Fibroblast of lung (primary cell): ENCODE measurements at regions not wholly inside any gene's neighbourhood (a gene's known extent, or its start where the extent isn't known, plus 50 kb on each side); places are given as distances from the start of the nearest gene placed in this dataset.

Experiments used
- CTCF ChIP-seq, 2 donors: IDR thresholded peaks in 1 of 2; conservative IDR thresholded peaks in 1 of 2; 1 replicate in 1 of 2; 2 replicates in 1 of 2; pipeline ENCODE4 v1.5.1; 2011 to 2012; ENCODE audit warnings: low read length in 2 of 2, control low read depth in 1 of 2, inconsistent platforms in 1 of 2, low read depth in 1 of 2, mild to moderate bottlenecking in 1 of 2
- EZH2 ChIP-seq: IDR thresholded peaks from 2 replicates; pipeline ENCODE4 v1.5.1; 2012; ENCODE audit warnings: low read length, control low read depth, mild to moderate bottlenecking; ENCODE audit errors: missing control alignments

DNA sequence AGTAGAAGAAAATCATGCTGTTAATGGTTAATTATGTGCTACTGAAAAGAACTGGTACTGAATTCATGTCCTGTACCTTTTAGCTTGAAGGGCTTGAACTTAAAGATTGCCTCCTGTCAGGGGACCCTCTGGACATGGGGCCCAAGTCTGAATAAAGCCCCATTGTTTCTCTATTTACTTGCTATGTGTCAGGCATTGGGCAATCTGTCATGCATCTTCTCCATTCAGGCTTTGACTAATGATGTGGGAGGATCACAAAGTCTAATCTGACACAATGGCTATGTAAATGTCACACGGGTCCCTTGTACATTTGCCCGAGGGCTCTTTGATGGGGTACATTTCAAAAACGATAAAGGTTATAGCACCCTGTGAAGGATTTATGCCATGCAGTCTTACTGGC, 64.0 kb upstream of the TUSC1 start:
- TF ChIP-seq CTCF (conservative IDR thresholded peaks at IDR 0.05 in 1 of 2, IDR thresholded peaks at IDR 0.05 in 1 of 2; ENCODE audit: low read depth in 1 of 2, low read length in 2 of 2) (no peak), EZH2 (no peak)
